ENCODE measurements at regions not wholly inside any gene's neighbourhood (a gene's known extent, or its start where the extent isn't known, plus 50 kb on each side); places are given as distances from the start of the nearest gene placed in this dataset.

GRCh38 chr10:121405096-121405495 is 193.1 kb downstream of the FGFR2 start:
- ATAC-seq (ENCODE audit: low FRiP score): no peak
- Histone ChIP-seq H3K4me3 (ENCODE audit: low read length in 2 of 2) (no peak overlapping the region), H3K4me1 (ENCODE audit: control insufficient read depth in 1 of 2, insufficient read depth in 2 of 2, low read length in 2 of 2) (no peaks in the 10 kb centered on the region), H3K27ac (ENCODE audit: low read depth in 1 of 2, low read length in 2 of 2) (no peak overlapping the region), H3K27me3 (ENCODE audit: control insufficient read depth in 1 of 2, insufficient read depth in 2 of 2, low read length in 1 of 2) (no peaks in the 10 kb centered on the region), H3K36me3 (ENCODE audit: control insufficient read depth in 1 of 2, insufficient read depth in 2 of 2, low read length in 1 of 2) (no peaks in the 10 kb centered on the region), H3K9me3 (ENCODE audit: control insufficient read depth, low read length) (no peaks in the 10 kb centered on the region)
- intact Hi-C loops (cut with DNase I): no loop called here
- 33 to 40% methylated on average over 3 of the region's 3 CpGs for WGBS, 2 donors
- no peak for DNase-seq

- H3K4me1 ChIP-seq (ENCODE audit: control insufficient read depth in 1 of 2, insufficient read depth in 2 of 2, low read length in 2 of 2): no peaks in the 10 kb centered on the region
- no peaks in the 10 kb centered on the region for H3K36me3 ChIP-seq (ENCODE audit: control insufficient read depth in 1 of 2, insufficient read depth in 2 of 2, low read length in 1 of 2)
- no peaks in the 10 kb centered on the region for H3K27me3 ChIP-seq (ENCODE audit: control insufficient read depth in 1 of 2, insufficient read depth in 2 of 2, low read length in 1 of 2)
- 97 to 99% methylated on average over 2 of the region's 2 CpGs for WGBS, 2 donors
- H3K9me3 ChIP-seq (ENCODE audit: control insufficient read depth, low read length): no peaks in the 10 kb centered on the region
- no peak for ATAC-seq (ENCODE audit: low FRiP score)
- H3K27ac ChIP-seq (ENCODE audit: low read depth in 1 of 2, low read length in 2 of 2): no peak overlapping the region
- intact Hi-C loops (cut with DNase I): no loop called here
- no peak overlapping the region for H3K4me3 ChIP-seq (ENCODE audit: low read length in 2 of 2)
- no peak for DNase-seq
Observed at GRCh38 chr10:121405549-121405948, 192.7 kb downstream of the FGFR2 start.

- ATAC-seq (ENCODE audit: low FRiP score): no peak
- intact Hi-C loops (cut with DNase I): no loop called here
Observed at GRCh38 chr10:121405953-121406352, 192.3 kb downstream of the FGFR2 start.

DNA sequence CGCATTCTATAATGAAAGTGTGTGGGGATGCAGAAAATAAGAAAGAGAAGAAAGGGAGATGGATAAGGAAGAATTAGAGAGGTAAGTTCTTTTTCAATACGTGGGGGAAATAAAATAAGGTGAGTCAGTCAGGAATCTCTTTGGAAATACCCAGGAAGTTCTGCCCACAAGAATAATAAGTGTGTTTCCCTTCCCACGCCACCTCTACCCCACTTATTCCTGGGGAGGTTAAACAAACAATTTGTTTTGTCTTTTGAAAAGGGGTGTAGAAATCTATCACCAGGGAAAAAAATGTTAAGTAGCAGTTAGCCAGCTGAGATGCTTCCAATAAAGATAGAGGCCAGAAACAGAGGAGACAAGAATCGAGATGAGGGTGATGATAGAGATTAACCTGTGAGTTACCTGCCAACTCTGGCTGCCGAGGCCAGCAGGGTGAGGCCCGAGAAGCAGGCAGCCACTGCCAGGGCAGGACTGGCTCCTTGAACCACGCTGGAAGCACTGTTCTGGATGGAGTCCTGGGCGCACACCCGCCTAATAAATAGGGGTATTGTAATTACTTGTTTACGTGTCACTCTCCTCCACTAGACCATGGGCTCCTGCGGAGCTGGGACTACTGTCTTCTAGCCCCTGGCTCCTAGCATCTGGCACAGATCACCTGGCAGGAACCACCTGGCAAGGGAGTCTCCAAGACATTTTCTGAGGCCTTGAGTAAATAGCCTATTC is 191.3 kb downstream of the FGFR2 start:
- H3K4me3 ChIP-seq (ENCODE audit: low read length in 2 of 2): no peak overlapping the region
- H3K27ac ChIP-seq (ENCODE audit: low read depth in 1 of 2, low read length in 2 of 2): no peak overlapping the region
- 87 to 89% methylated on average over 11 of the region's 11 CpGs for WGBS, 2 donors
- intact Hi-C loops (cut with DNase I): no loop called here
- no peaks in the 10 kb centered on the region for H3K36me3 ChIP-seq (ENCODE audit: control insufficient read depth in 1 of 2, insufficient read depth in 2 of 2, low read length in 1 of 2)
- ATAC-seq (ENCODE audit: low FRiP score) (no peak), DNase-seq (no peak)
- no peaks in the 10 kb centered on the region for H3K9me3 ChIP-seq (ENCODE audit: control insufficient read depth, low read length)
- H3K4me1 ChIP-seq (ENCODE audit: control insufficient read depth in 1 of 2, insufficient read depth in 2 of 2, low read length in 2 of 2): no peaks in the 10 kb centered on the region
- no peaks in the 10 kb centered on the region for H3K27me3 ChIP-seq (ENCODE audit: control insufficient read depth in 1 of 2, insufficient read depth in 2 of 2, low read length in 1 of 2)

More at GRCh38 chr10:121405953-121406352, 192.3 kb downstream of the FGFR2 start:
- no peak for DNase-seq
- WGBS, 2 donors: 94% methylated on average over 5 of the region's 5 CpGs
- no peak overlapping the region for H3K4me3 ChIP-seq (ENCODE audit: low read length in 2 of 2)
- H3K36me3 ChIP-seq (ENCODE audit: control insufficient read depth in 1 of 2, insufficient read depth in 2 of 2, low read length in 1 of 2): no peaks in the 10 kb centered on the region
- H3K4me1 ChIP-seq (ENCODE audit: control insufficient read depth in 1 of 2, insufficient read depth in 2 of 2, low read length in 2 of 2): no peaks in the 10 kb centered on the region
- no peaks in the 10 kb centered on the region for H3K27me3 ChIP-seq (ENCODE audit: control insufficient read depth in 1 of 2, insufficient read depth in 2 of 2, low read length in 1 of 2)
- no peak overlapping the region for H3K27ac ChIP-seq (ENCODE audit: low read depth in 1 of 2, low read length in 2 of 2)
- H3K9me3 ChIP-seq (ENCODE audit: control insufficient read depth, low read length): no peaks in the 10 kb centered on the region

- 88 to 89% methylated on average over 4 of the region's 4 CpGs for WGBS, 2 donors
- H3K4me1 ChIP-seq (ENCODE audit: control insufficient read depth in 1 of 2, insufficient read depth in 2 of 2, low read length in 2 of 2): no peaks in the 10 kb centered on the region
- no peaks in the 10 kb centered on the region for H3K36me3 ChIP-seq (ENCODE audit: control insufficient read depth in 1 of 2, insufficient read depth in 2 of 2, low read length in 1 of 2)
- H3K9me3 ChIP-seq (ENCODE audit: control insufficient read depth, low read length): no peaks in the 10 kb centered on the region
- H3K27me3 ChIP-seq (ENCODE audit: control insufficient read depth in 1 of 2, insufficient read depth in 2 of 2, low read length in 1 of 2): no peaks in the 10 kb centered on the region
- intact Hi-C loops (cut with DNase I): no loop called here
- ATAC-seq (ENCODE audit: low FRiP score): no peak
- DNase-seq: no peak
- no peak overlapping the region for H3K4me3 ChIP-seq (ENCODE audit: low read length in 2 of 2)
- no peak overlapping the region for H3K27ac ChIP-seq (ENCODE audit: low read depth in 1 of 2, low read length in 2 of 2)
Observed at GRCh38 chr10:121409466-121410104, 188.7 kb downstream of the FGFR2 start.

DNA sequence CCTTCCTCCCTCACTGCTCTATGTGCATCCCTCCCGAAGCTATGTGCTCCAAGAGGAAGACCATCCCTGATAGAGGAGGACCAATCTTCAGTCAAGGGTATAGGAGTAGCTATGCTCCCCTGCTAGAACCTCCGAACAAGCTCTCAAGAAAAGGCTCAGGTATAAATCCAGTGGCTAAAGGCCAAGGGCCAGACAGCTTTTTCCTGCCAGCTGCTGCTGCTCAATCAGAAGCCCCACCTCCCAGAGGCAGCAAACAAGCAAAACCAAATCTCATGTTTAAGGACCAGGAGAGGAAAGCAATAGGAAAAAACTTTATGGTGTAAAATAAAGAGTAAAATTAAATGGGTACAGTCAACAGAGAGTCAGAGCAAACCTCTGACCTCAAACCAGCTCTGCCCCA is 187.2 kb downstream of the FGFR2 start:
- no peak overlapping the region for H3K4me3 ChIP-seq (ENCODE audit: low read length in 2 of 2)
- ATAC-seq (ENCODE audit: low FRiP score) (no peak), DNase-seq (no peak)
- no peaks in the 10 kb centered on the region for H3K27me3 ChIP-seq (ENCODE audit: control insufficient read depth in 1 of 2, insufficient read depth in 2 of 2, low read length in 1 of 2)
- H3K27ac ChIP-seq (ENCODE audit: low read depth in 1 of 2, low read length in 2 of 2): no peak overlapping the region
- intact Hi-C loops (cut with DNase I): no loop called here
- no peaks in the 10 kb centered on the region for H3K36me3 ChIP-seq (ENCODE audit: control insufficient read depth in 1 of 2, insufficient read depth in 2 of 2, low read length in 1 of 2)
- H3K4me1 ChIP-seq (ENCODE audit: control insufficient read depth in 1 of 2, insufficient read depth in 2 of 2, low read length in 2 of 2): no peaks in the 10 kb centered on the region
- 82 to 87% methylated on average over 2 of the region's 2 CpGs for WGBS, 2 donors
- H3K9me3 ChIP-seq (ENCODE audit: control insufficient read depth, low read length): no peaks in the 10 kb centered on the region

- no peaks in the 10 kb centered on the region for H3K36me3 ChIP-seq (ENCODE audit: control insufficient read depth in 1 of 2, insufficient read depth in 2 of 2, low read length in 1 of 2)
- no peak overlapping the region for H3K4me3 ChIP-seq (ENCODE audit: low read length in 2 of 2)
- H3K4me1 ChIP-seq (ENCODE audit: control insufficient read depth in 1 of 2, insufficient read depth in 2 of 2, low read length in 2 of 2): no peaks in the 10 kb centered on the region
- DNase-seq: no peak
- 73 to 75% methylated on average over 5 of the region's 5 CpGs for WGBS, 2 donors
- intact Hi-C loops (cut with DNase I): no loop called here
- ATAC-seq (ENCODE audit: low FRiP score): no peak
- H3K27ac ChIP-seq (ENCODE audit: low read depth in 1 of 2, low read length in 2 of 2): no peak overlapping the region
- no peaks in the 10 kb centered on the region for H3K27me3 ChIP-seq (ENCODE audit: control insufficient read depth in 1 of 2, insufficient read depth in 2 of 2, low read length in 1 of 2)
- H3K9me3 ChIP-seq (ENCODE audit: control insufficient read depth, low read length): no peaks in the 10 kb centered on the region
Observed at GRCh38 chr10:121413951-121414350, 184.3 kb downstream of the FGFR2 start.

GRCh38 chr10:121414366-121415062 is 183.7 kb downstream of the FGFR2 start:
- Histone ChIP-seq H3K27me3 (ENCODE audit: control insufficient read depth in 1 of 2, insufficient read depth in 2 of 2, low read length in 1 of 2) (no peaks in the 10 kb centered on the region), H3K27ac (ENCODE audit: low read depth in 1 of 2, low read length in 2 of 2) (no peak overlapping the region), H3K4me3 (ENCODE audit: low read length in 2 of 2) (no peak overlapping the region), H3K4me1 (ENCODE audit: control insufficient read depth in 1 of 2, insufficient read depth in 2 of 2, low read length in 2 of 2) (no peaks in the 10 kb centered on the region), H3K9me3 (ENCODE audit: control insufficient read depth, low read length) (no peaks in the 10 kb centered on the region), H3K36me3 (ENCODE audit: control insufficient read depth in 1 of 2, insufficient read depth in 2 of 2, low read length in 1 of 2) (no peaks in the 10 kb centered on the region)
- intact Hi-C loops (cut with DNase I): no loop called here
- no peak for ATAC-seq (ENCODE audit: low FRiP score)
- DNase-seq: no peak
- 85 to 94% methylated on average over 1 of the region's 1 CpG for WGBS, 2 donors

DNA sequence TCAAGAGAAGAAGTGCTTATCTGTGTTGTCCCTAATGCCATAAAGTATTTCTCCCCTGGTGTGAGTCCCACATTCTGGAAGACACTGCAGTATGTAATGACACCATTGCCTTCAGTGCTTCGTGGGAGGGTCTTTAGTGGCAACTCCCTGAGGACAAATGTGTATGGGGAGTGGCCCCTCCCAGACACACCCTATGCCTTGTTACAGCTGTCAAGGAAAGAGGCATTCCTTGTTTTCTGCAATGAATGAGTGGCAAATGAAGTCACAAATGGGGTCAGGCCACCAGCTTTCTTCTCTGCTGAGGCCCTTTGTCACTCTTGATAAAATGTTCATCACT is 183.2 kb downstream of the FGFR2 start:
- no peak for ATAC-seq (ENCODE audit: low FRiP score)
- Histone ChIP-seq H3K27ac (ENCODE audit: low read depth in 1 of 2, low read length in 2 of 2) (no peak overlapping the region), H3K4me3 (ENCODE audit: low read length in 2 of 2) (no peak overlapping the region), H3K4me1 (ENCODE audit: control insufficient read depth in 1 of 2, insufficient read depth in 2 of 2, low read length in 2 of 2) (no peaks in the 10 kb centered on the region), H3K27me3 (ENCODE audit: control insufficient read depth in 1 of 2, insufficient read depth in 2 of 2, low read length in 1 of 2) (no peaks in the 10 kb centered on the region), H3K36me3 (ENCODE audit: control insufficient read depth in 1 of 2, insufficient read depth in 2 of 2, low read length in 1 of 2) (no peaks in the 10 kb centered on the region), H3K9me3 (ENCODE audit: control insufficient read depth, low read length) (no peaks in the 10 kb centered on the region)
- intact Hi-C loops (cut with DNase I): no loop called here
- no peak for DNase-seq
- WGBS, 2 donors: 31 to 62% methylated on average over 1 of the region's 1 CpG

All from aorta (tissue), 5 donors.